A549 (cell line): ENCODE measurements at regions not wholly inside any gene's neighbourhood (a gene's known extent, or its start where the extent isn't known, plus 50 kb on each side); places are given as distances from the start of the nearest gene placed in this dataset.

Experiments
- ATAC-seq, 2 experiments: fragments of 200-7000 bp in 1 of 2; fragments of >200 bp in 1 of 2; cut with Nextera tagmentation in 1 of 2; cut with Tn5 transposase in 1 of 2; 3 replicates each; pipeline versions ENCODE4 v1.8.0 to v1.9.1; 2018 to 2020; ENCODE audit warnings: mild to moderate bottlenecking in 1 of 2, moderate library complexity in 1 of 2
- CTCF ChIA-PET: fragments of 300-600 bp; sonication (Branson Sonifier 250); formaldehyde crosslinking; extraction: SDS; loops from one replicate; lab custom pipeline; 2021; ENCODE audit warnings: antibody characterized with exemption, inconsistent platforms; lab: Yijun Ruan, JAX
- POLR2A ChIA-PET: fragments of 350-600 bp; formaldehyde crosslinking; extraction: SDS; loops from one replicate; lab custom pipeline; 2021; ENCODE audit warnings: antibody characterized with exemption, inconsistent platforms; lab: Yijun Ruan, JAX
- DNase-seq, 2 experiments: peaks; one replicate each; pipeline versions ENCODE4 v3.0.0 to v3.0.0-alpha.2; 2011 to 2016; ENCODE audit warnings: low read depth in 1 of 2, low spot score in 1 of 2
- FAIRE-seq: peaks from 2 replicates; lab custom pipeline; 2011; peaks lifted over from hg19 to GRCh38; lab: Jason Lieb, UNC
- H3K27ac ChIP-seq, 2 experiments: fragments of >200 bp; sonication (Bioruptor Twin); formaldehyde crosslinking; 3 replicates each; pipeline ENCODE4 v1.5.1; 2016 to 2017
- H3K4me1 ChIP-seq: fragments of >200 bp; sonication (Bioruptor Twin); formaldehyde crosslinking; 3 replicates; pipeline ENCODE4 v1.6.1; 2016
- H3K4me2 ChIP-seq: fragments of >200 bp; sonication (Bioruptor Twin); formaldehyde crosslinking; 3 replicates; pipeline ENCODE4 v1.6.1; 2016
- H3K4me3 ChIP-seq: fragments of >200 bp; sonication (Bioruptor Twin); formaldehyde crosslinking; 3 replicates; pipeline ENCODE4 v1.5.1; 2016
- H3K9me3 ChIP-seq: fragments of >200 bp; sonication (Bioruptor Twin); formaldehyde crosslinking; 3 replicates; pipeline ENCODE4 v1.6.1; 2016
- BHLHE40 ChIP-seq: IDR thresholded peaks from 2 replicates; pipeline ENCODE4 v1.6.1; 2012; ENCODE audit warnings: low read depth, low read length, inconsistent platforms
- CBX8 ChIP-seq: fragments of 200-600 bp; sonication (generic); IDR thresholded peaks from 2 replicates; pipeline ENCODE4 v1.6.1; 2016
- CEBPB ChIP-seq, 2 experiments: fragments of >200 bp in 1 of 2; sonication (Bioruptor Twin) in 1 of 2; formaldehyde crosslinking in 1 of 2; IDR thresholded peaks; 2 replicates each; pipeline ENCODE4 v1.6.1; 2012 to 2016
- CHD2 ChIP-seq: fragments of 150-350 bp; IDR thresholded peaks from 2 replicates; pipeline ENCODE4 v1.6.1; 2014; ENCODE audit warnings: low read length; ENCODE audit not compliant: partially characterized antibody
- CHD4 ChIP-seq: fragments of 200-600 bp; sonication (generic); IDR thresholded peaks from 2 replicates; pipeline ENCODE4 v1.6.1; 2016; ENCODE audit warnings: antibody characterized with exemption, mild to moderate bottlenecking, borderline replicate concordance
- CTCF ChIP-seq: fragments of >200 bp; sonication (Bioruptor Twin); formaldehyde crosslinking; IDR thresholded peaks from 3 replicates; pipeline ENCODE4 v1.5.1; 2016
- EHF ChIP-seq: fragments of 250-450 bp; sonication (Bioruptor Pico); IDR thresholded peaks from 2 replicates; pipeline ENCODE4 v1.5.0; 2020; ENCODE audit warnings: mild to moderate bottlenecking
- ELK1 ChIP-seq: fragments of 150-350 bp; IDR thresholded peaks from 2 replicates; pipeline ENCODE4 v1.6.1; 2014; ENCODE audit warnings: low read depth, mild to moderate bottlenecking, low read length
- GATA3 ChIP-seq: IDR thresholded peaks from 2 replicates; pipeline ENCODE4 v1.6.1; 2012; ENCODE audit warnings: borderline replicate concordance
- HDAC2 ChIP-seq: fragments of 200-600 bp; sonication (generic); IDR thresholded peaks from 2 replicates; pipeline ENCODE4 v1.6.1; 2016
- HEYL ChIP-seq: fragments of 250-450 bp; sonication (Bioruptor Pico); IDR thresholded peaks from 2 replicates; pipeline ENCODE4 v1.8.0; 2021; ENCODE audit warnings: mild to moderate bottlenecking, moderate library complexity
- KDM5A ChIP-seq: fragments of 200-600 bp; sonication (generic); IDR thresholded peaks from 2 replicates; pipeline ENCODE4 v1.6.1; 2016; ENCODE audit warnings: antibody characterized with exemption, mild to moderate bottlenecking
- MAFK ChIP-seq: fragments of 450-650 bp; IDR thresholded peaks from 2 replicates; pipeline ENCODE4 v1.6.1; 2014; ENCODE audit not compliant: partially characterized antibody
- MAX ChIP-seq: IDR thresholded peaks from 2 replicates; pipeline ENCODE4 v1.6.1; 2012
- MAZ ChIP-seq: fragments of 150-350 bp; IDR thresholded peaks from 2 replicates; pipeline ENCODE4 v1.6.1; 2014; ENCODE audit warnings: antibody characterized with exemption, low read depth, low read length, borderline replicate concordance
- NR3C1 ChIP-seq: fragments of >200 bp; sonication (Bioruptor Twin); formaldehyde crosslinking; IDR thresholded peaks from 3 replicates; pipeline ENCODE4 v1.6.1; 2017
- POLR2AphosphoS2 ChIP-seq: conservative IDR thresholded peaks from 2 replicates; pipeline ENCODE4 v1.6.1; 2012; ENCODE audit warnings: low read length, improper control_type of control experiment, inconsistent platforms
- RAD21 ChIP-seq, 2 experiments: fragments of >200 bp in 1 of 2; sonication (Bioruptor Twin) in 1 of 2; formaldehyde crosslinking in 1 of 2; IDR thresholded peaks in 1 of 2; conservative IDR thresholded peaks in 1 of 2; 2 replicates in 1 of 2; 3 replicates in 1 of 2; pipeline ENCODE4 v1.6.1; 2012 to 2018; ENCODE audit warnings: inconsistent platforms in 1 of 2
- RARB ChIP-seq: fragments of 250-450 bp; sonication (Bioruptor Pico); IDR thresholded peaks from 2 replicates; pipeline ENCODE4 v1.8.0; 2021; ENCODE audit warnings: mild to moderate bottlenecking, moderate library complexity
- RCOR1 ChIP-seq: fragments of 150-350 bp; IDR thresholded peaks from 2 replicates; pipeline ENCODE4 v1.6.1; 2014; ENCODE audit warnings: antibody characterized with exemption, low read length, low read depth
- SMC3 ChIP-seq: fragments of >200 bp; sonication (Bioruptor Twin); formaldehyde crosslinking; IDR thresholded peaks from 3 replicates; pipeline ENCODE4 v1.6.1; 2018; ENCODE audit warnings: inconsistent platforms
- TP53 ChIP-seq: fragments of 250-450 bp; sonication (Bioruptor Pico); IDR thresholded peaks from 2 replicates; pipeline ENCODE4 v1.5.0; 2021; ENCODE audit warnings: mild to moderate bottlenecking, moderate library complexity
- USF2 ChIP-seq: fragments of 450-650 bp; IDR thresholded peaks from 2 replicates; pipeline ENCODE4 v1.6.1; 2014; ENCODE audit warnings: antibody characterized with exemption
- ZC3H11A ChIP-seq: fragments of 450-650 bp; IDR thresholded peaks from 2 replicates; pipeline ENCODE4 v1.6.1; 2014; ENCODE audit warnings: antibody characterized with exemption, mild to moderate bottlenecking
- WGBS: methylation state at CpG from one replicate; pipeline ENCODE4 v1.1.6; 2017; ENCODE audit errors: missing lambda C conversion rate; 5-methylcytosine and 5-hydroxymethylcytosine counted together
- TF ChIP-seq, protein P1 (sequence below): fragments of >200 bp; sonication (Bioruptor Twin); formaldehyde crosslinking; IDR thresholded peaks from 2 replicates; pipeline ENCODE4 v1.6.1; 2016

DNA sequence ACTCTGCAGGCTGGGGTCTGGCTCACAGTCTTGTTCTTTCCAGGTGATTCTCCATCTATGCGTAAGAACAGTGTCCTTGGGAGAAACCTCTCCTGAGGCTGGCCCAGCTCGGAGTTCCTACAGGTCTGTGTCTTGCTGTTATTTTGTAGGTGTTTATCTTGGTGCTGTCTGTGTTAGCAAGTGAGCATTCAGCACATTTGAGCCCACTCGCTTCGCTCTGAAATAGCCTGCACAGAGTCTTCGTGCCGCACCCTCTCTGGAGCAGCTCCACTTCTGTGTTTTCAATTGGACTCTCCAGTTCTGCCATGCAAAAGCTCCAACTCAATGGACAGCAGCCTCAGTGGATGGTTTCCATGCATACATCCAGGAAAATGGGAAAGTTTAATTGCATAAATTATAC lies 378.2 kb upstream of the ST6GAL2 start:
- FAIRE-seq, result no peak
- WGBS, result 83% methylated on average over 6 of the region's 6 CpGs
- Histone ChIP-seq H3K9me3 (no peaks in the 10 kb centered on the region), H3K4me3 (no peak overlapping the region), H3K27ac (no peak overlapping the region), H3K4me2 (no peak overlapping the region), H3K4me1 (no peaks in the 10 kb centered on the region)
- no peak for TF ChIP-seq MAFK
- no peak for TF ChIP-seq RCOR1
- TF ChIP-seq CBX8, result no peak
- TF ChIP-seq TP53 (CRISPR knock-in tag), result no peak
- TF ChIP-seq HEYL (CRISPR knock-in tag), result no peak
- no peak for TF ChIP-seq GATA3
- TF ChIP-seq MAX, result no peak
- TF ChIP-seq CTCF, result no peak
- TF ChIP-seq SMC3, result no peak
- POLR2A ChIA-PET, result no interaction called here
- CTCF ChIA-PET, result no interaction called here
- ATAC-seq, result no peak
- DNase-seq, result no peak

- DNase-seq (no peak), FAIRE-seq (no peak), ATAC-seq (no peak)
- ChIA-PET POLR2A (no interaction called here), CTCF (interaction anchor here (1.1 kb wide), 1 partner anchor 13 kb away, joined by 3 read pairs; no protein-coding TSS in a partner anchor)
- TF ChIP-seq, protein P1, sequence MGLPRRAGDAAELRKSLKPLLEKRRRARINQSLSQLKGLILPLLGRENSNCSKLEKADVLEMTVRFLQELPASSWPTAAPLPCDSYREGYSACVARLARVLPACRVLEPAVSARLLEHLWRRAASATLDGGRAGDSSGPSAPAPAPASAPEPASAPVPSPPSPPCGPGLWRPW, result no peak
- TF ChIP-seq CHD4 (no peak), CBX8 (no peak), BHLHE40 (no peak), CEBPB (IDR thresholded peaks at IDR 0.05) (no peak), POLR2AphosphoS2 (no peak), EHF (CRISPR knock-in tag) (no peak), HDAC2 (no peak), RCOR1 (no peak), RAD21 (conservative IDR thresholded peaks at IDR 0.05 in 1 of 2, IDR thresholded peaks at IDR 0.05 in 1 of 2) (no peak), USF2 (no peak), KDM5A (no peak), MAZ (no peak), CHD2 (no peak), ZC3H11A (no peak), NR3C1 (no peak), CTCF (no peak), RARB (no peak), ELK1 (no peak)
- H3K9me3 ChIP-seq, result no peaks in the 10 kb centered on the region
- H3K4me1 ChIP-seq, result no peaks in the 10 kb centered on the region
- WGBS, result 85% methylated on average over 1 of the region's 1 CpG
- H3K4me3 ChIP-seq, result no peak overlapping the region
- no peak overlapping the region for H3K4me2 ChIP-seq
- H3K27ac ChIP-seq, result no peak overlapping the region
Measured at GRCh38 chr2:107266555-107266954, 380.6 kb upstream of the ST6GAL2 start.
